HCT116 (cell line): ENCODE measurements at regions not wholly inside any gene's neighbourhood (a gene's known extent, or its start where the extent isn't known, plus 50 kb on each side); places are given as distances from the start of the nearest gene placed in this dataset.

ENCODE experiments used
- ATAC-seq: fragments of 200-7000 bp; cut with Tn5 transposase; 2 replicates; pipeline ENCODE4 v1.9.1; 2020; ENCODE audit warnings: mild to moderate bottlenecking, moderate library complexity
- BruUV-seq: library from RNA; stranded (reverse); fragments of 400-500 nt; replicated peaks from 2 replicates; lab custom pipeline; 2021; lab: Mats Ljungman, UMichigan
- CTCF ChIA-PET: fragments of 300-600 bp; sonication (Branson Sonifier 250); formaldehyde crosslinking; loops from one replicate; lab custom pipeline; 2021; ENCODE audit warnings: antibody characterized with exemption; lab: Charles Lee
- POLR2A ChIA-PET: fragments of 300-600, 350-600 bp; sonication (Branson Sonifier 250); formaldehyde crosslinking; loops from one replicate; lab custom pipeline; 2021; ENCODE audit warnings: antibody characterized with exemption; lab: Charles Lee
- RAD21 ChIA-PET, 2 experiments: fragments of 300-600 bp; sonication (Branson Sonifier 250); formaldehyde crosslinking; loops; one replicate each; lab custom pipeline; 2023; ENCODE audit warnings: low total read pairs in 2 of 2; ENCODE audit not compliant: uncharacterized antibody in 2 of 2, unreplicated experiment in 2 of 2, low non-redundant PET in 1 of 2; lab: Charles Lee
- DNase-seq: peaks from one replicate; pipeline ENCODE4 v3.0.0-alpha.2; 2010; ENCODE audit warnings: low read depth, low spot score
- H2AFZ ChIP-seq: fragments of 200-600 bp; shearing (Covaris generic), sonication (generic); 2 replicates; pipeline ENCODE4 v1.6.1; 2017; ENCODE audit warnings: low read depth, mixed run types, mixed read lengths, antibody characterized with exemption, low read length; ENCODE audit not compliant: poor library complexity, severe bottlenecking
- H3K27ac ChIP-seq: 2 replicates; pipeline ENCODE4 v1.5.1; 2012; ENCODE audit warnings: low read depth, low read length
- H3K27me3 ChIP-seq: fragments of 200-600 bp; sonication (generic); 2 replicates; pipeline ENCODE4 v1.6.1; 2016; ENCODE audit warnings: mixed run types, low read length, mixed read lengths; ENCODE audit not compliant: insufficient read depth
- H3K36me3 ChIP-seq, 2 experiments: fragments of 200-500 bp in 1 of 2; fragments of 200-600 bp in 1 of 2; sonication (Bioruptor generic) in 1 of 2; sonication (generic) in 1 of 2; 2 replicates each; pipeline versions ENCODE4 v1.5.1 to v1.6.1; 2014 to 2016; ENCODE audit warnings: low read length in 2 of 2, inconsistent platforms in 1 of 2, mixed read lengths in 1 of 2, mixed run types in 1 of 2; ENCODE audit not compliant: insufficient read depth in 2 of 2, control insufficient read depth in 1 of 2
- H3K4me1 ChIP-seq, 2 experiments: fragments of 200-600 bp in 1 of 2; sonication (generic) in 1 of 2; 2 replicates each; pipeline versions ENCODE4 v1.5.1 to v1.6.1; 2012 to 2017; ENCODE audit warnings: low read length in 2 of 2, inconsistent platforms in 1 of 2, mild to moderate bottlenecking in 1 of 2, mixed read lengths in 1 of 2, mixed run types in 1 of 2, moderate library complexity in 1 of 2; ENCODE audit not compliant: insufficient read depth in 2 of 2, control insufficient read depth in 1 of 2
- H3K4me2 ChIP-seq: fragments of 200-600 bp; sonication (generic); 2 replicates; pipeline ENCODE4 v1.6.1; 2017; ENCODE audit warnings: mixed run types, low read length, mixed read lengths
- H3K4me3 ChIP-seq, 2 experiments: fragments of 200-600 bp in 1 of 2; sonication (generic) in 1 of 2; replicated peaks in 1 of 2; 2 replicates each; pipeline ENCODE4 v1.5.1; 2011 to 2016; ENCODE audit warnings: low read length in 2 of 2, control low read depth in 1 of 2, low read depth in 1 of 2, mild to moderate bottlenecking in 1 of 2, mixed read lengths in 1 of 2, mixed run types in 1 of 2
- H3K79me2 ChIP-seq: fragments of 200-600 bp; sonication (generic); 2 replicates; pipeline ENCODE4 v1.6.1; 2017; ENCODE audit warnings: mild to moderate bottlenecking, mixed run types, low read length, moderate library complexity, mixed read lengths; ENCODE audit not compliant: insufficient read depth
- H3K9ac ChIP-seq: fragments of 200-600 bp; sonication (generic); 2 replicates; pipeline ENCODE4 v1.6.1; 2016; ENCODE audit warnings: low read length, mixed read lengths
- H3K9me2 ChIP-seq: fragments of 200-600 bp; sonication (generic), shearing (Covaris generic); 2 replicates; pipeline ENCODE4 v1.6.1; 2017; ENCODE audit warnings: mixed run types, mild to moderate bottlenecking, moderate library complexity; ENCODE audit not compliant: insufficient read depth
- H3K9me3 ChIP-seq, 2 experiments: fragments of 200-500 bp in 1 of 2; fragments of 200-600 bp in 1 of 2; sonication (Bioruptor generic) in 1 of 2; sonication (generic) in 1 of 2; 2 replicates each; pipeline ENCODE4 v1.6.1; 2014 to 2017; ENCODE audit warnings: low read length in 2 of 2, mixed read lengths in 2 of 2, inconsistent platforms in 1 of 2, low read depth in 1 of 2, mild to moderate bottlenecking in 1 of 2, mixed run types in 1 of 2, moderate library complexity in 1 of 2; ENCODE audit not compliant: control insufficient read depth in 1 of 2, insufficient read depth in 1 of 2
- H4K20me1 ChIP-seq: fragments of 200-600 bp; sonication (generic), shearing (Covaris generic); 2 replicates; pipeline ENCODE4 v1.6.1; 2017; ENCODE audit warnings: mixed run types, mild to moderate bottlenecking, moderate library complexity; ENCODE audit not compliant: insufficient read depth
- CEBPB ChIP-seq: IDR thresholded peaks from 2 replicates; pipeline ENCODE4 v1.6.1; 2012; ENCODE audit warnings: low read depth
- EGR1 ChIP-seq: IDR thresholded peaks from 2 replicates; pipeline ENCODE4 v1.6.1; 2012; ENCODE audit warnings: low read depth
- ELF1 ChIP-seq: IDR thresholded peaks from 2 replicates; pipeline ENCODE4 v1.6.1; 2012; ENCODE audit warnings: low read depth, borderline replicate concordance
- EZH2 ChIP-seq: fragments of 200-600 bp; sonication (generic); IDR thresholded peaks from 2 replicates; pipeline ENCODE4 v1.6.1; 2017; ENCODE audit warnings: antibody characterized with exemption, mixed run types
- EZH2phosphoT487 ChIP-seq: fragments of 200-600 bp; IDR thresholded peaks from 2 replicates; pipeline ENCODE4 v1.6.1; 2018; ENCODE audit warnings: antibody characterized with exemption, borderline replicate concordance
- FOSL1 ChIP-seq: IDR thresholded peaks from 2 replicates; pipeline ENCODE4 v1.6.1; 2012; ENCODE audit warnings: low read depth
- SIN3A ChIP-seq: IDR thresholded peaks from 2 replicates; pipeline ENCODE4 v1.6.1; 2012; ENCODE audit warnings: low read depth
- TCF7L2 ChIP-seq: IDR thresholded peaks from 2 replicates; pipeline ENCODE4 v1.7.0; 2011; ENCODE audit warnings: borderline replicate concordance, inconsistent platforms; ENCODE audit not compliant: insufficient read depth, insufficient read length; ENCODE audit errors: extremely low read depth
- intact Hi-C: fragments of 100-400 bp; cut with micrococcal nuclease; formaldehyde crosslinking; loops from 2 replicates; pipeline ENCODE4 v1.10.0; 2022
- TF ChIP-seq, protein P1 (sequence below), 3 experiments: fragments of 200-600 bp in 1 of 3; sonication (generic) in 1 of 3; IDR thresholded peaks in 2 of 3; conservative IDR thresholded peaks in 1 of 3; 2 replicates each; pipeline ENCODE4 v1.5.1; 2012 to 2017; ENCODE audit warnings: low read depth in 2 of 3, low read length in 2 of 3, antibody characterized with exemption in 1 of 3, borderline replicate concordance in 1 of 3, control low read depth in 1 of 3, mild to moderate bottlenecking in 1 of 3, mixed read lengths in 1 of 3, mixed run types in 1 of 3, moderate library complexity in 1 of 3; ENCODE audit not compliant: insufficient read depth in 1 of 3
- TF ChIP-seq, protein P2 (sequence below): IDR thresholded peaks from 2 replicates; pipeline ENCODE4 v1.6.1; 2012; ENCODE audit warnings: low read depth
- TF ChIP-seq, protein P3 (sequence below): IDR thresholded peaks from 2 replicates; pipeline ENCODE4 v1.6.1; 2012
- TF ChIP-seq, protein P4 (sequence below): IDR thresholded peaks from 2 replicates; pipeline ENCODE4 v1.6.1; 2012

DNA sequence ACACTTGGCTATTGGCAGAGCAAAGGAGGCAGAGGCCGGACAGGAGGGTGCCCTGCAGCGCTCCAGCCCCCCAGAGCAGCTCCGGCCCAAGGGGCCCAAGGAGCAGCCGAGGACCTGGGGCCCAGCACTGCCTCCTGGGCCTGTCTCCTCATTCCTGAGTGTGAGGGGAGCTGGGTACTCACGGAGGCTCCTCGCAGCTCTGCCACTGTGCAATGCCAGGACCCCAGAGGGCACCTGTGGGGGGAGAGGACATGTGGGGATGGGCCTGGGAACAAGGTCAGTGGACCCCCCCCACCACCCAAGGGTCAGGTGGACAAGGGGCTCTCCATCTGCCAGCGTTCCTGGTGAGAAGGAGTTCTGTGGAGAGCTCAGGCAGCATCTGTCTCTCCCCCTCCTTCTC, 192.6 kb upstream of the PPP1R26 start:
- POLR2A ChIA-PET: no interaction called here
- DNase-seq (no peak), ATAC-seq (no peak)
- H3K9me2 ChIP-seq: no peaks in the 10 kb centered on the region
- no peaks in the 10 kb centered on the region for H3K36me3 ChIP-seq
- CTCF ChIA-PET: no interaction called here
- H3K9ac ChIP-seq: no peak overlapping the region
- no TSS peak for BruUV-seq
- RAD21 ChIA-PET: no interaction called here
- H3K4me3 ChIP-seq: no peak overlapping the region
- no peaks in the 10 kb centered on the region for H4K20me1 ChIP-seq
- no peaks in the 10 kb centered on the region for H3K9me3 ChIP-seq
- H3K4me1 ChIP-seq: peaks cover 13 to 26% of the 10 kb centered on the region in 2 experiments; a peak in 3 of 4 replicates
- no peak overlapping the region for H3K4me2 ChIP-seq
- intact Hi-C loops: no loop called here
- no peak overlapping the region for H3K27ac ChIP-seq
- no peak for TF ChIP-seq SIN3A
- TF ChIP-seq, protein P1, sequence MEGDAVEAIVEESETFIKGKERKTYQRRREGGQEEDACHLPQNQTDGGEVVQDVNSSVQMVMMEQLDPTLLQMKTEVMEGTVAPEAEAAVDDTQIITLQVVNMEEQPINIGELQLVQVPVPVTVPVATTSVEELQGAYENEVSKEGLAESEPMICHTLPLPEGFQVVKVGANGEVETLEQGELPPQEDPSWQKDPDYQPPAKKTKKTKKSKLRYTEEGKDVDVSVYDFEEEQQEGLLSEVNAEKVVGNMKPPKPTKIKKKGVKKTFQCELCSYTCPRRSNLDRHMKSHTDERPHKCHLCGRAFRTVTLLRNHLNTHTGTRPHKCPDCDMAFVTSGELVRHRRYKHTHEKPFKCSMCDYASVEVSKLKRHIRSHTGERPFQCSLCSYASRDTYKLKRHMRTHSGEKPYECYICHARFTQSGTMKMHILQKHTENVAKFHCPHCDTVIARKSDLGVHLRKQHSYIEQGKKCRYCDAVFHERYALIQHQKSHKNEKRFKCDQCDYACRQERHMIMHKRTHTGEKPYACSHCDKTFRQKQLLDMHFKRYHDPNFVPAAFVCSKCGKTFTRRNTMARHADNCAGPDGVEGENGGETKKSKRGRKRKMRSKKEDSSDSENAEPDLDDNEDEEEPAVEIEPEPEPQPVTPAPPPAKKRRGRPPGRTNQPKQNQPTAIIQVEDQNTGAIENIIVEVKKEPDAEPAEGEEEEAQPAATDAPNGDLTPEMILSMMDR (IDR thresholded peaks at IDR 0.05 in 2 of 3, conservative IDR thresholded peaks at IDR 0.05 in 1 of 3; ENCODE audit: borderline replicate concordance in 1 of 3, insufficient read depth in 1 of 3, low read depth in 2 of 3, low read length in 2 of 3): no peak
- TF ChIP-seq FOSL1: no peak
- TF ChIP-seq EZH2: no peak
- no peak overlapping the region for H2AFZ ChIP-seq
- H3K79me2 ChIP-seq: no peaks in the 10 kb centered on the region
- no peaks in the 10 kb centered on the region for H3K27me3 ChIP-seq

DNA sequence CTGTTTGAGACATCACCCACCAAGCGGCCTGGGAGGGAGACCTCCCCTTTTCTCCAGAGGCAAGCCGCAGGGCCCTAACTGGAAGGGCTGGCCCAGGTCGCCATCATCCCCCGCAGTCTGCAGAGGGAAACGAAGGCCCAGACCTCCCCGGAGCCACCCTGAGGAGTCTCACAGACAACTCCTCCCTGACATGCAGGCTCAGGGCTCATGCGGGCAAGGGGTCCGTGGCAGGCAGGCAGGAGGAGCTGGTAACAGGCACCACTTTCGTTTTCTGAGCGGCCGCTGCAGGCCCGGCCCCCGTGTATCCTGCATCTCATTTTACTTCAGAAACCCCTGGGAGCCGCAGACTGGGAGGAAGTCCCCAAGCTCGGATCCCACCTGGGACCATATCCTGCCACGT, 192.0 kb upstream of the PPP1R26 start:
- RAD21 ChIA-PET: no interaction called here
- no peak for TF ChIP-seq SIN3A
- no peak for TF ChIP-seq EGR1
- TF ChIP-seq TCF7L2: no peak
- TF ChIP-seq EZH2: no peak
- TF ChIP-seq ELF1: no peak
- TF ChIP-seq EZH2phosphoT487: no peak
- no peak for TF ChIP-seq CEBPB
- TF ChIP-seq, protein P2, sequence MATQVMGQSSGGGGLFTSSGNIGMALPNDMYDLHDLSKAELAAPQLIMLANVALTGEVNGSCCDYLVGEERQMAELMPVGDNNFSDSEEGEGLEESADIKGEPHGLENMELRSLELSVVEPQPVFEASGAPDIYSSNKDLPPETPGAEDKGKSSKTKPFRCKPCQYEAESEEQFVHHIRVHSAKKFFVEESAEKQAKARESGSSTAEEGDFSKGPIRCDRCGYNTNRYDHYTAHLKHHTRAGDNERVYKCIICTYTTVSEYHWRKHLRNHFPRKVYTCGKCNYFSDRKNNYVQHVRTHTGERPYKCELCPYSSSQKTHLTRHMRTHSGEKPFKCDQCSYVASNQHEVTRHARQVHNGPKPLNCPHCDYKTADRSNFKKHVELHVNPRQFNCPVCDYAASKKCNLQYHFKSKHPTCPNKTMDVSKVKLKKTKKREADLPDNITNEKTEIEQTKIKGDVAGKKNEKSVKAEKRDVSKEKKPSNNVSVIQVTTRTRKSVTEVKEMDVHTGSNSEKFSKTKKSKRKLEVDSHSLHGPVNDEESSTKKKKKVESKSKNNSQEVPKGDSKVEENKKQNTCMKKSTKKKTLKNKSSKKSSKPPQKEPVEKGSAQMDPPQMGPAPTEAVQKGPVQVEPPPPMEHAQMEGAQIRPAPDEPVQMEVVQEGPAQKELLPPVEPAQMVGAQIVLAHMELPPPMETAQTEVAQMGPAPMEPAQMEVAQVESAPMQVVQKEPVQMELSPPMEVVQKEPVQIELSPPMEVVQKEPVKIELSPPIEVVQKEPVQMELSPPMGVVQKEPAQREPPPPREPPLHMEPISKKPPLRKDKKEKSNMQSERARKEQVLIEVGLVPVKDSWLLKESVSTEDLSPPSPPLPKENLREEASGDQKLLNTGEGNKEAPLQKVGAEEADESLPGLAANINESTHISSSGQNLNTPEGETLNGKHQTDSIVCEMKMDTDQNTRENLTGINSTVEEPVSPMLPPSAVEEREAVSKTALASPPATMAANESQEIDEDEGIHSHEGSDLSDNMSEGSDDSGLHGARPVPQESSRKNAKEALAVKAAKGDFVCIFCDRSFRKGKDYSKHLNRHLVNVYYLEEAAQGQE: no peak
- TF ChIP-seq, protein P3, sequence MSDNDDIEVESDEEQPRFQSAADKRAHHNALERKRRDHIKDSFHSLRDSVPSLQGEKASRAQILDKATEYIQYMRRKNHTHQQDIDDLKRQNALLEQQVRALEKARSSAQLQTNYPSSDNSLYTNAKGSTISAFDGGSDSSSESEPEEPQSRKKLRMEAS: no peak
- TF ChIP-seq, protein P4, sequence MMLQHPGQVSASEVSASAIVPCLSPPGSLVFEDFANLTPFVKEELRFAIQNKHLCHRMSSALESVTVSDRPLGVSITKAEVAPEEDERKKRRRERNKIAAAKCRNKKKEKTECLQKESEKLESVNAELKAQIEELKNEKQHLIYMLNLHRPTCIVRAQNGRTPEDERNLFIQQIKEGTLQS: no peak

More for the DNA sequence above, 192.0 kb upstream of the PPP1R26 start:
- no peak for DNase-seq
- no peak overlapping the region for H3K9ac ChIP-seq
- H3K4me3 ChIP-seq: no peak overlapping the region
- no peaks in the 10 kb centered on the region for H4K20me1 ChIP-seq
- ATAC-seq: no peak
- H3K4me2 ChIP-seq: no peak overlapping the region
- ChIA-PET CTCF (no interaction called here), POLR2A (no interaction called here)
- no peaks in the 10 kb centered on the region for H3K9me2 ChIP-seq
- no peaks in the 10 kb centered on the region for H3K36me3 ChIP-seq
- no peak overlapping the region for H3K27ac ChIP-seq
- H3K27me3 ChIP-seq: no peaks in the 10 kb centered on the region
- H3K79me2 ChIP-seq: no peaks in the 10 kb centered on the region
- no peaks in the 10 kb centered on the region for H3K9me3 ChIP-seq
- no TSS peak for BruUV-seq
- peaks cover 7 to 21% of the 10 kb centered on the region in 2 experiments; a peak in 3 of 4 replicates for H3K4me1 ChIP-seq
- intact Hi-C loops: no loop called here
- no peak overlapping the region for H2AFZ ChIP-seq
